ENCODE measurements at regions not wholly inside any gene's neighbourhood (a gene's known extent, or its start where the extent isn't known, plus 50 kb on each side); places are given as distances from the start of the nearest gene placed in this dataset.

GRCh38 chr1:209168204-209168603 is 415.3 kb upstream of the CAMK1G start (continued):
- no peak for TF ChIP-seq REST (IDR thresholded peaks at IDR 0.05; ENCODE audit: unreplicated experiment)
- TF ChIP-seq ZNF331 (CRISPR knock-in tag; IDR thresholded peaks at IDR 0.05; ENCODE audit: low read depth) = no peak
- no peak for TF ChIP-seq EZH2phosphoT487 (IDR thresholded peaks at IDR 0.05; ENCODE audit: unreplicated experiment)
- TF ChIP-seq JUNB (IDR thresholded peaks at IDR 0.05; ENCODE audit: unreplicated experiment) = no peak
- TF ChIP-seq CTCF (conservative IDR thresholded peaks at IDR 0.05; ENCODE audit: low read depth in 2 of 2) = no peak

- H3K4me2 ChIP-seq = no peak overlapping the region
- H3K36me3 Mint-ChIP-seq (ENCODE audit: low read depth) = peaks cover 9% of the 10 kb centered on the region; the same call in 2 of the 3 replicates
- no peak overlapping the region for H3K27ac ChIP-seq (ENCODE audit: low read depth)
- no peak for TF ChIP-seq EZH2 (IDR thresholded peaks at IDR 0.05; ENCODE audit: low read depth, unreplicated experiment)
- TF ChIP-seq JUNB (IDR thresholded peaks at IDR 0.05; ENCODE audit: unreplicated experiment) = no peak
- no peak for TF ChIP-seq CTCF (conservative IDR thresholded peaks at IDR 0.05; ENCODE audit: low read depth in 2 of 2)
- no peaks in the 10 kb centered on the region for H3K36me3 ChIP-seq (ENCODE audit: insufficient read depth)
- no peak overlapping the region for H3K4me3 Mint-ChIP-seq
- H3F3A ChIP-seq (replicated peaks; ENCODE audit: low read depth) = no peaks in the 10 kb centered on the region
- no peaks in the 10 kb centered on the region for H3K4me1 ChIP-seq (ENCODE audit: insufficient read depth)
- H3K9me3 Mint-ChIP-seq = peaks cover 22% of the 10 kb centered on the region
- H3K79me2 ChIP-seq (replicated peaks; ENCODE audit: insufficient read depth) = no peaks in the 10 kb centered on the region
- no peaks in the 10 kb centered on the region for H3K27me3 ChIP-seq (ENCODE audit: insufficient read depth)
- ATAC-seq (no peak), DNase-seq (ENCODE audit: low spot score) (no peak)
- no peak overlapping the region for H2AFZ ChIP-seq
- no peaks in the 10 kb centered on the region for H3K4me1 Mint-ChIP-seq
- 0 out of 2 replicates have a peak, but pooled peaks cover 9% of the 10 kb centered on the region for H3K9me2 ChIP-seq (ENCODE audit: insufficient read depth)
- no peak overlapping the region for H3K27ac Mint-ChIP-seq
- peaks cover 2% of the 10 kb centered on the region for H3K27me3 Mint-ChIP-seq (ENCODE audit: insufficient read depth, low read depth, poor library complexity)
- no peak overlapping the region for H3K4me3 ChIP-seq
- no peaks in the 10 kb centered on the region for H4K20me1 ChIP-seq (replicated peaks; ENCODE audit: insufficient read depth)
Measured at GRCh38 chr1:209171151-209171550, 412.4 kb upstream of the CAMK1G start.

All from GM23338 (cell line).